Transverse colon (tissue), 4 donors: ENCODE measurements at regions not wholly inside any gene's neighbourhood (a gene's known extent, or its start where the extent isn't known, plus 50 kb on each side); places are given as distances from the start of the nearest gene placed in this dataset.

Source experiments
- CTCF ChIP-seq, 5 experiments: fragments of 200-600 bp in 3 of 5; fragments of 450-650 bp in 2 of 5; sonication (generic) in 3 of 5; IDR thresholded peaks; 1 replicate in 2 of 5; 2 replicates in 3 of 5; pipeline ENCODE4 v1.5.1; 2016 to 2017; ENCODE audit warnings: antibody characterized with exemption in 5 of 5, inconsistent platforms in 3 of 5, mild to moderate bottlenecking in 2 of 5, moderate library complexity in 1 of 5
- EP300 ChIP-seq: sonication (generic); formaldehyde crosslinking; IDR thresholded peaks from one replicate; pipeline ENCODE4 v1.6.1; 2017; ENCODE audit warnings: antibody characterized with exemption, low read depth
- POLR2AphosphoS5 ChIP-seq, 3 donors: sonication (generic); formaldehyde crosslinking; IDR thresholded peaks; one replicate each; pipeline ENCODE4 v1.6.1; 2016; ENCODE audit warnings: antibody characterized with exemption in 3 of 3

GRCh38 chr7:69047151-69047754 is 551.0 kb upstream of the AUTS2 start:
- no peak for TF ChIP-seq EP300
- TF ChIP-seq CTCF (IDR thresholded peaks at IDR 0.05) = no peak
- TF ChIP-seq POLR2AphosphoS5 (IDR thresholded peaks at IDR 0.05) = no peak
